Cardiac fibroblast (primary cell): ENCODE measurements at regions not wholly inside any gene's neighbourhood (a gene's known extent, or its start where the extent isn't known, plus 50 kb on each side); places are given as distances from the start of the nearest gene placed in this dataset.

Experiments used
- DNase-seq, 2 donors: peaks; one replicate each; pipeline versions ENCODE4 v3.0.0 to v3.0.0-alpha.2; 2010; ENCODE audit warnings: low read depth in 2 of 2
- H3K4me3 ChIP-seq, 2 donors: replicated peaks in 1 of 2; 1 replicate in 1 of 2; 2 replicates in 1 of 2; pipeline ENCODE4 v1.5.1; 2011; ENCODE audit warnings: low read depth in 2 of 2, low read length in 2 of 2, mild to moderate bottlenecking in 2 of 2, moderate library complexity in 1 of 2
- TF ChIP-seq, protein P1 (sequence below): IDR thresholded peaks from one replicate; pipeline ENCODE4 v1.5.1; 2011; ENCODE audit warnings: low read depth, mild to moderate bottlenecking, low read length, inconsistent platforms

DNA sequence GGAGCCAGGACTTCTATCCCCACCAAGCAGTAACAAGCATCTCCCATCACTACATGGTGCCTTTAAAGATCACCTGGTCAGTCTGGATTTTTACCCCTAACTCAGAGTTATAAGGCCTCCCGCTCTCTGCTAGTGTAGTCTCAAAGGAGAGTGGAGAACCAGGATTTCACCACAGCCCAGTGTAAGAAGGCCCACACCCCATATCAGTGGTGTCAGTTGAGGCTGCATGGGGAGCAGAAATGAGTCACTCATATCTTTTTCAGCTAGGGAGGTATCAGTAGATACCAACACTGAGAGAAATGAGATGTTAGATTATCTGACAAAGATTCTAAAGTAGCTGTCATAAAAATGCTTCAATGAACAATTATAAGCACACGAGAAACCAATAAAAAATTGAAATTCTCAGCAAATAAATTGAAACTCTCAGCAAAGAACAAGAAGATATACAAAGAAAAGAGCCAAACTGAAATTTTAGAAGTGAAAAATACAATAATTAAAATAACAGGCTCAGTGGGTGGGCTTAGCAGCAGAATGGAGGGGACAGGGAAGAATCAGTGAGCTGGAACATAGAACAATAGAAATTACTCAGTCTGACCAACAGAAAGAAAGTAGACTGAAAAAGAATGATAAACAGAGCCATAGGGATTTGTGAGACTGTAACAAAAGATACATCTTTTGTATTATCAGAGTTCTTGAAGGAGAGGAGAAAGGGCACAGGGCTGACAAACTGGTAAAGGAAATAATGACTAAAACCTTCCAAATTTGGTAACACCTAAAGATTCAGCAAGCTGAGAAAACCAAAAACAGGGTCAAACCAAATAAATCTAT, 257.7 kb downstream of the ANAPC1 start:
- no peak overlapping the region for H3K4me3 ChIP-seq
- TF ChIP-seq, protein P1, sequence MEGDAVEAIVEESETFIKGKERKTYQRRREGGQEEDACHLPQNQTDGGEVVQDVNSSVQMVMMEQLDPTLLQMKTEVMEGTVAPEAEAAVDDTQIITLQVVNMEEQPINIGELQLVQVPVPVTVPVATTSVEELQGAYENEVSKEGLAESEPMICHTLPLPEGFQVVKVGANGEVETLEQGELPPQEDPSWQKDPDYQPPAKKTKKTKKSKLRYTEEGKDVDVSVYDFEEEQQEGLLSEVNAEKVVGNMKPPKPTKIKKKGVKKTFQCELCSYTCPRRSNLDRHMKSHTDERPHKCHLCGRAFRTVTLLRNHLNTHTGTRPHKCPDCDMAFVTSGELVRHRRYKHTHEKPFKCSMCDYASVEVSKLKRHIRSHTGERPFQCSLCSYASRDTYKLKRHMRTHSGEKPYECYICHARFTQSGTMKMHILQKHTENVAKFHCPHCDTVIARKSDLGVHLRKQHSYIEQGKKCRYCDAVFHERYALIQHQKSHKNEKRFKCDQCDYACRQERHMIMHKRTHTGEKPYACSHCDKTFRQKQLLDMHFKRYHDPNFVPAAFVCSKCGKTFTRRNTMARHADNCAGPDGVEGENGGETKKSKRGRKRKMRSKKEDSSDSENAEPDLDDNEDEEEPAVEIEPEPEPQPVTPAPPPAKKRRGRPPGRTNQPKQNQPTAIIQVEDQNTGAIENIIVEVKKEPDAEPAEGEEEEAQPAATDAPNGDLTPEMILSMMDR, result no peak
- no peak for DNase-seq

GRCh38 chr2:111626865-111627163, 257.2 kb downstream of the ANAPC1 start:
- no peak overlapping the region for H3K4me3 ChIP-seq
- DNase-seq, result no peak
- TF ChIP-seq, protein P1, result no peak

GRCh38 chr2:111627256-111627655, 256.7 kb downstream of the ANAPC1 start:
- no peak overlapping the region for H3K4me3 ChIP-seq
- TF ChIP-seq, protein P1, result no peak
- DNase-seq, result no peak

GRCh38 chr2:111628221-111628620, 255.8 kb downstream of the ANAPC1 start:
- H3K4me3 ChIP-seq, result no peak overlapping the region
- TF ChIP-seq, protein P1, result no peak
- DNase-seq, result no peak

- H3K4me3 ChIP-seq, result no peak overlapping the region
- TF ChIP-seq, protein P1, result no peak
- no peak for DNase-seq
These were observed 254.0 kb downstream of the ANAPC1 start for GRCh38 chr2:111629983-111630382.

DNA sequence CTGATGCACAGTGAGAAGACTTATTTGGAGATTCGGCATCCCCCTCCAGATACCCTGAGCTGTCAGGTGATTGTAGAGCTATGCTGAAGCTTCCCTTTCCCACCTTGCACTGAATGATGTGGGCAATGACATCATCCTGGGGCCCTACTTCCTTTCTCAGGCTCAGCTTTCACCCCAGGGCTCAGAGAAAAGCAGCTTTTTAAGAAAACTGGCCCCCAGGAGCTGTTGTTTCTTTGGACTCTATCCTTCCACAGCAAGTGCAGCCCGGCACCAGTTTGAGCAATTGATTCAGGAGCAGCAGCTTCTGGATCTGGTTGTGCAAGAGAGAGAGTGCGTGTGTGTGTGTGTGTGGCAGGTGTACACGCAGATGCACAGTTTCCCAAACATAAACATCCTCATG, 251.3 kb downstream of the ANAPC1 start:
- no peak overlapping the region for H3K4me3 ChIP-seq
- TF ChIP-seq, protein P1, result no peak
- peak; percentile 4 to 33 for DNase-seq

DNA sequence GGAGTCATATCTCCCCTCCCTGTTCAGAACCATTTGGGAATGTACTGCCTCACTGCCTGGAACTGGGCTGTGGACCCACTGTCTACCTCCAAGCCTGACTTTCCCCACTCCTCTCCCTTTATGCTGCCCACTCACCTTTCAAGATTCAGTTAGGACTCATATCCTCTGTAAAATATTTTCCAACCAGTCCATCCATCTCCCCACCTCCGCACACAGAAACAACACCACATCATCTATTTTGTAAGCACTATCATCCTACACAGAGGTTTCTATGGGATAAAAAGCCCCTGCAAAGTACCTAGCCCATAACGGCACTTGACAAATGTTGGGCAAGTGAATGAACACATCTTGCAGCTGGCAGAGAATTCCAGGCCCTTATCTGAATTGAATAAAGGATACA, 250.8 kb downstream of the ANAPC1 start:
- no peak overlapping the region for H3K4me3 ChIP-seq
- no peak for DNase-seq
- TF ChIP-seq, protein P1, result no peak
